ENCODE measurements at regions not wholly inside any gene's neighbourhood (a gene's known extent, or its start where the extent isn't known, plus 50 kb on each side); places are given as distances from the start of the nearest gene placed in this dataset.
"Not testable (repeated sequence)": the region's sequence is repeated elsewhere in the genome, so short reads cannot be mapped to it uniquely, and the experiment has no call there.

- Mint-ChIP-seq H3K27me3 (no peaks in the 10 kb centered on the region), H3K36me3 (no peaks in the 10 kb centered on the region), H3K4me3 (no peak overlapping the region), H3K27ac (no peak overlapping the region), H3K9me3 (no peaks in the 10 kb centered on the region), H3K4me1 (ENCODE audit: low read depth) (peaks cover 12% of the 10 kb centered on the region)
- CTCF ChIA-PET: no interaction called here
- no peak for DNase-seq
- POLR2A ChIA-PET: no interaction called here
- intact Hi-C loops (cut with micrococcal nuclease): no loop called here
Measured at GRCh38 chr12:89203144-89203543, 149.2 kb downstream of the DUSP6 start.

- no peak for DNase-seq
- Mint-ChIP-seq H3K36me3 (no peaks in the 10 kb centered on the region), H3K9me3 (no peaks in the 10 kb centered on the region), H3K27ac (no peak overlapping the region), H3K27me3 (no peaks in the 10 kb centered on the region), H3K4me1 (ENCODE audit: low read depth) (peaks cover 7% of the 10 kb centered on the region), H3K4me3 (no peak overlapping the region)
- POLR2A ChIA-PET: no interaction called here
- intact Hi-C loops (cut with micrococcal nuclease): no loop called here
- CTCF ChIA-PET: no interaction called here
Measured at GRCh38 chr12:89200217-89200616, 152.1 kb downstream of the DUSP6 start.

DNA sequence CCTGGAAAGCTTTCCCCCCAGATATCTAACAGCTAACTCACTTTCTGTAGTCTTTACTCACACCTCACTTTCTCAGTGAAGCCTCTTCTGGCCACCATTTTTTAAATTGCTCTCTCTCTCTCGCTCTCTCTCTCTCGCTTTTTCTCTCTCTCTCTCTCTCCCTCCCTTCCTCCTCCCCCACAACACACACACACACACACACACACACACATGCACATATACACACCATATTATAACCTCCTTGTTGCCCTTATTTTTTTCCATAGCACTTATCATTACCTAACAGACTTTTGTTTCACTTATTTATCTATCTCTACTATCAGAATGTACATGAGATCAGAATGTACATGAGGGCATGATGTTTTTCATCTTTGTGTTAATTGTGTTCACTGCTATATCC lies 156.8 kb downstream of the DUSP6 start:
- H3K4me3 Mint-ChIP-seq: no peak overlapping the region
- no peaks in the 10 kb centered on the region for H3K27me3 Mint-ChIP-seq
- peaks cover 5% of the 10 kb centered on the region for H3K9me3 Mint-ChIP-seq
- H3K4me1 Mint-ChIP-seq (ENCODE audit: low read depth): peaks cover 3% of the 10 kb centered on the region
- intact Hi-C loops (cut with micrococcal nuclease): no loop called here
- H3K36me3 Mint-ChIP-seq: no peaks in the 10 kb centered on the region
- no peak overlapping the region for H3K27ac Mint-ChIP-seq
- ChIA-PET POLR2A (no interaction called here), CTCF (no interaction called here)
- DNase-seq: no peak

GRCh38 chr12:89194683-89195082 lies 157.6 kb downstream of the DUSP6 start:
- peaks cover 3% of the 10 kb centered on the region for H3K4me1 Mint-ChIP-seq (ENCODE audit: low read depth)
- DNase-seq: no peak
- POLR2A ChIA-PET: no interaction called here
- H3K27me3 Mint-ChIP-seq: no peaks in the 10 kb centered on the region
- peaks cover 10% of the 10 kb centered on the region for H3K9me3 Mint-ChIP-seq
- no peak overlapping the region for H3K4me3 Mint-ChIP-seq
- CTCF ChIA-PET: no interaction called here
- intact Hi-C loops (cut with micrococcal nuclease): no loop called here
- no peak overlapping the region for H3K27ac Mint-ChIP-seq
- H3K36me3 Mint-ChIP-seq: no peaks in the 10 kb centered on the region

GRCh38 chr12:89192429-89192828 lies 159.9 kb downstream of the DUSP6 start:
- no peak for DNase-seq
- Mint-ChIP-seq H3K36me3 (peaks cover 13% of the 10 kb centered on the region), H3K27ac (no peak overlapping the region), H3K27me3 (no peaks in the 10 kb centered on the region), H3K9me3 (peaks cover 28% of the 10 kb centered on the region), H3K4me1 (ENCODE audit: low read depth) (no peaks in the 10 kb centered on the region), H3K4me3 (no peak overlapping the region)
- intact Hi-C loops (cut with micrococcal nuclease): no loop called here
- POLR2A ChIA-PET: no interaction called here
- CTCF ChIA-PET: interaction anchor here (1.3 kb wide), 1 partner anchor 11 kb away, joined by 3 read pairs; no protein-coding TSS in a partner anchor

- DNase-seq; POLR2A ChIA-PET; intact Hi-C loops (cut with micrococcal nuclease); H3K27me3 Mint-ChIP-seq; CTCF ChIA-PET; H3K4me3 Mint-ChIP-seq; H3K27ac Mint-ChIP-seq; H3K4me1 Mint-ChIP-seq (ENCODE audit: low read depth): not testable (repeated sequence)
- Mint-ChIP-seq H3K36me3 (peaks cover 13% of the 10 kb centered on the region), H3K9me3 (peaks cover 28% of the 10 kb centered on the region)
Measured at GRCh38 chr12:89191597-89191996, 160.7 kb downstream of the DUSP6 start.

GRCh38 chr12:89189448-89189847 lies 162.9 kb downstream of the DUSP6 start:
- no peak overlapping the region for H3K4me3 Mint-ChIP-seq
- ChIA-PET CTCF (no interaction called here), POLR2A (no interaction called here)
- no peaks in the 10 kb centered on the region for H3K4me1 Mint-ChIP-seq (ENCODE audit: low read depth)
- H3K9me3 Mint-ChIP-seq: peaks cover 28% of the 10 kb centered on the region
- DNase-seq: no peak
- H3K27me3 Mint-ChIP-seq: no peaks in the 10 kb centered on the region
- peaks cover 13% of the 10 kb centered on the region for H3K36me3 Mint-ChIP-seq
- no peak overlapping the region for H3K27ac Mint-ChIP-seq
- intact Hi-C loops (cut with micrococcal nuclease): no loop called here

DNA sequence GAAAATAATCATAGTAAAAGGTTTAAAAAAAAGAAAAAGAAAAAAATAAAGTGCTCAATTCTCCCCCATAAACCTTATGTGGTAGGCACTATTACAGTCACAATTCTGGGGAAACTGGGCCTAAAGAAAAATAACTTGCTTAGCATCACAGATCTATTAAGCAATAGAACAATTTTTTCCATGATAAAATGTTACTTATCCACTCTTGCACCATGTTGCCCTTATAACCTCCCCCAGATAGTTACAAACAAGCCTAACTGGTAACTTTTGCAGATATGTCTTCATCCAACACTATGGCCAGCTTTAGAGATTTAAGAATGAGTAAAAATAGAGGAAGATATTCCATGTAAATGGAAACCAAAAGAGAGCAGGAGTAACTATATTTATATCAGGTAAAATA lies 164.8 kb downstream of the DUSP6 start:
- H3K4me3 Mint-ChIP-seq: no peak overlapping the region
- H3K36me3 Mint-ChIP-seq: peaks cover 13% of the 10 kb centered on the region
- ChIA-PET POLR2A (no interaction called here), CTCF (no interaction called here)
- no peak overlapping the region for H3K27ac Mint-ChIP-seq
- H3K9me3 Mint-ChIP-seq: peaks cover 28% of the 10 kb centered on the region
- H3K4me1 Mint-ChIP-seq (ENCODE audit: low read depth): peaks cover 2% of the 10 kb centered on the region
- intact Hi-C loops (cut with micrococcal nuclease): no loop called here
- DNase-seq: no peak
- no peaks in the 10 kb centered on the region for H3K27me3 Mint-ChIP-seq

DNA sequence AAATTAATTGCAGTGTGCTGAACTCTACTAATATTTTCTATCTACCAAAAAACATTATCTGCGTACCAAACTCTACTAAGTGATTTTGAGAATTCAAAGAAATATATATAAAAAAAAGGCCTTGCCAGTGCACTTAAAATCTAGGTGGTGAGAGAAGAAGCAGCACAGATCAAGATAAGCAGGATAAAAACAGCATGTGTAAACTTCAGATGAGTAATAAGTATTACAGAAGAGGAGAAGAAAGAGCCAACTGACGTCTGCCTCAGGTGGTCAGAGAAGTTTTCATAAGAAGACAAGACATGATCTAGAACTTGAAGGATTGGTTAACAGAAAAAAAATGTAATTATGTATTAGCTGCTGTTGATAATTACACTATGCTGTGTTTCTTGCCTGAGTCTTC lies 166.4 kb downstream of the DUSP6 start:
- Mint-ChIP-seq H3K27ac (no peak overlapping the region), H3K27me3 (no peaks in the 10 kb centered on the region), H3K9me3 (peaks cover 25% of the 10 kb centered on the region), H3K4me1 (ENCODE audit: low read depth) (peaks cover 16% of the 10 kb centered on the region), H3K4me3 (no peak overlapping the region), H3K36me3 (peaks cover 13% of the 10 kb centered on the region)
- intact Hi-C loops (cut with micrococcal nuclease): no loop called here
- CTCF ChIA-PET: no interaction called here
- POLR2A ChIA-PET: no interaction called here
- DNase-seq: no peak

DNA sequence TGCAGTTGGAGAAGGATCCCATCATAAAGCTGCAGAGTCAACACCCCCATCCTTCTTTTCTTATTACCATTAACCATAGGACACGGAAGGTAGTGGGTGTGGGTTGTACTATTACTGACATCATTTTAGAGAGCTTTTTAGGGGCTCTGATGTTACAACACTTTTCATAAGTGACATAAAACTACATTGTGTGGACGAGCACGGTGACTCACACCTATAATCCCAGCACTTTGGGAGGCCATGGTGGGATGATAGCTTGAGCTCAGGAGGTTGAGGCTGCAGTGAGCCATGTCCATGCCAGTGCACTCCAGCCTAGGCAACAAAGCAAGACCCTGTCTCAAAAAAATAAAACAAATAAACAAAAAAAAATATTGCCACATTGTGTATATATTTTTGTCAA lies 167.1 kb downstream of the DUSP6 start:
- H3K4me1 Mint-ChIP-seq (ENCODE audit: low read depth): peaks cover 23% of the 10 kb centered on the region
- H3K4me3 Mint-ChIP-seq: no peak overlapping the region
- no peak overlapping the region for H3K27ac Mint-ChIP-seq
- intact Hi-C loops (cut with micrococcal nuclease): no loop called here
- no peaks in the 10 kb centered on the region for H3K27me3 Mint-ChIP-seq
- H3K36me3 Mint-ChIP-seq: peaks cover 13% of the 10 kb centered on the region
- H3K9me3 Mint-ChIP-seq: peaks cover 20% of the 10 kb centered on the region
- CTCF ChIA-PET: interaction anchor here (1.0 kb wide), 2 partner anchors 8 to 19 kb away, joined by 3 read pairs; no protein-coding TSS in a partner anchor
- DNase-seq: no peak
- POLR2A ChIA-PET: no interaction called here

GRCh38 chr12:89183985-89184435 lies 168.3 kb downstream of the DUSP6 start:
- H3K9me3 Mint-ChIP-seq: peaks cover 11% of the 10 kb centered on the region
- peaks cover 30% of the 10 kb centered on the region for H3K4me1 Mint-ChIP-seq (ENCODE audit: low read depth)
- ChIA-PET POLR2A (no interaction called here), CTCF (no interaction called here)
- no peak for DNase-seq
- H3K27ac Mint-ChIP-seq: no peak overlapping the region
- H3K36me3 Mint-ChIP-seq: peaks cover 9% of the 10 kb centered on the region
- no peak overlapping the region for H3K4me3 Mint-ChIP-seq
- intact Hi-C loops (cut with micrococcal nuclease): no loop called here
- no peaks in the 10 kb centered on the region for H3K27me3 Mint-ChIP-seq

- ChIA-PET POLR2A (interaction anchor here (0.8 to 2.8 kb wide), 9 partner anchors 15 to 170 kb away, joined by 3 to 20 read pairs (median 8); partner anchors contain the start of gene DUSP6), CTCF (interaction anchor here (0.6 to 1.5 kb wide), 5 partner anchors 12 to 264 kb away, joined by 3 to 6 read pairs (median 3); no protein-coding TSS in a partner anchor)
- peaks cover 35% of the 10 kb centered on the region for H3K4me1 Mint-ChIP-seq (ENCODE audit: low read depth)
- intact Hi-C loops (cut with micrococcal nuclease): loop anchor here (1.0 to 2.0 kb wide), 8 partner anchors 19 to 171 kb away; partner anchors contain the start of gene DUSP6
- no peak for DNase-seq
- peak overlapping the region; percentile 74 for H3K27ac Mint-ChIP-seq
- H3K27me3 Mint-ChIP-seq: no peaks in the 10 kb centered on the region
- H3K9me3 Mint-ChIP-seq: no peaks in the 10 kb centered on the region
- no peaks in the 10 kb centered on the region for H3K36me3 Mint-ChIP-seq
- peak overlapping the region; percentile 14 for H3K4me3 Mint-ChIP-seq
Measured at GRCh38 chr12:89181271-89181920, 170.9 kb downstream of the DUSP6 start.

- H3K9me3 Mint-ChIP-seq: no peaks in the 10 kb centered on the region
- H3K27me3 Mint-ChIP-seq: no peaks in the 10 kb centered on the region
- DNase-seq: no peak
- ChIA-PET CTCF (interaction anchor here (1.2 to 1.5 kb wide), 3 partner anchors 16 to 72 kb away, joined by 3 to 6 read pairs (median 5); no protein-coding TSS in a partner anchor), POLR2A (interaction anchor here (1.4 to 2.8 kb wide), 7 partner anchors 14 to 172 kb away, joined by 3 to 18 read pairs (median 8); partner anchors contain the start of gene DUSP6)
- peak overlapping the region; percentile 74 for H3K27ac Mint-ChIP-seq
- no peaks in the 10 kb centered on the region for H3K36me3 Mint-ChIP-seq
- peaks cover 35% of the 10 kb centered on the region for H3K4me1 Mint-ChIP-seq (ENCODE audit: low read depth)
- no peak overlapping the region for H3K4me3 Mint-ChIP-seq
- intact Hi-C loops (cut with micrococcal nuclease): loop anchor here (2.0 kb wide), 1 partner anchor 72 kb away; no protein-coding TSS in a partner anchor
Measured at GRCh38 chr12:89180496-89180895, 171.8 kb downstream of the DUSP6 start.
